SK-N-SH (cell line): ENCODE measurements at regions not wholly inside any gene's neighbourhood (a gene's known extent, or its start where the extent isn't known, plus 50 kb on each side); places are given as distances from the start of the nearest gene placed in this dataset.

Experiments used
- CTCF ChIA-PET: fragments of 300-600, 350-600 bp; formaldehyde crosslinking; extraction: SDS; loops from one replicate; lab custom pipeline; 2021; lab: Yijun Ruan, JAX
- POLR2A ChIA-PET: fragments of 350-600 bp; sonication (Branson Sonifier 250); formaldehyde crosslinking; extraction: SDS; loops from one replicate; lab custom pipeline; 2020; ENCODE audit warnings: antibody characterized with exemption, inconsistent platforms; lab: Yijun Ruan, JAX
- DNase-seq: peaks from one replicate; pipeline ENCODE4 v3.0.0; 2012
- H2AFZ ChIP-seq: fragments of 200-600 bp; sonication (generic); 2 replicates; pipeline ENCODE4 v1.8.1; 2016; ENCODE audit warnings: antibody characterized with exemption, mild to moderate bottlenecking, low read depth
- H3F3A ChIP-seq: fragments of 200-600 bp; sonication (generic); replicated peaks from 2 replicates; pipeline ENCODE3; 2016; ENCODE audit warnings: antibody characterized with exemption, mild to moderate bottlenecking; ENCODE audit not compliant: insufficient read depth
- H3K27ac ChIP-seq, 2 experiments: fragments of 200-500 bp in 1 of 2; fragments of 200-600 bp in 1 of 2; sonication (Bioruptor generic) in 1 of 2; sonication (generic), shearing (Covaris generic) in 1 of 2; 2 replicates each; pipeline versions ENCODE4 v1.5.1 to v1.6.1; 2014 to 2016; ENCODE audit warnings: low read depth in 2 of 2, inconsistent platforms in 1 of 2, low read length in 1 of 2, mild to moderate bottlenecking in 1 of 2, mixed read lengths in 1 of 2
- H3K27me3 ChIP-seq: fragments of 200-600 bp; sonication (generic), shearing (Covaris generic); 2 replicates; pipeline ENCODE4 v1.6.1; 2016; ENCODE audit warnings: mixed run types; ENCODE audit not compliant: insufficient read depth
- H3K36me3 ChIP-seq, 2 experiments: fragments of 200-500 bp in 1 of 2; fragments of 200-600 bp in 1 of 2; sonication (Bioruptor generic) in 1 of 2; sonication (generic) in 1 of 2; replicated peaks in 1 of 2; 2 replicates each; pipeline versions ENCODE3 to v1.5.1; 2014 to 2016; ENCODE audit warnings: low read length in 1 of 2, mild to moderate bottlenecking in 1 of 2; ENCODE audit not compliant: insufficient read depth in 2 of 2, control insufficient read depth in 1 of 2
- H3K4me1 ChIP-seq, 2 experiments: fragments of 200-500 bp in 1 of 2; fragments of 200-600 bp in 1 of 2; sonication (Bioruptor generic) in 1 of 2; sonication (generic), shearing (Covaris generic) in 1 of 2; 2 replicates each; pipeline versions ENCODE4 v1.5.1 to v1.6.1; 2014 to 2016; ENCODE audit warnings: low read depth in 1 of 2, low read length in 1 of 2, mixed run types in 1 of 2; ENCODE audit not compliant: insufficient read depth in 2 of 2, control insufficient read depth in 1 of 2
- H3K4me2 ChIP-seq: fragments of 200-600 bp; sonication (generic), shearing (Covaris generic); 2 replicates; pipeline ENCODE4 v1.6.1; 2017; ENCODE audit warnings: mixed run types
- H3K4me3 ChIP-seq, 2 experiments: fragments of 200-500 bp in 1 of 2; fragments of 200-600 bp in 1 of 2; sonication (Bioruptor generic) in 1 of 2; sonication (generic), shearing (Covaris generic) in 1 of 2; 2 replicates each; pipeline versions ENCODE4 v1.5.1 to v1.8.1; 2014 to 2016; ENCODE audit warnings: low read depth in 2 of 2, inconsistent platforms in 1 of 2, low read length in 1 of 2, mild to moderate bottlenecking in 1 of 2, mixed read lengths in 1 of 2, moderate library complexity in 1 of 2
- H3K79me2 ChIP-seq: fragments of 200-600 bp; sonication (generic); 2 replicates; pipeline ENCODE4 v1.8.1; 2017; ENCODE audit warnings: mild to moderate bottlenecking; ENCODE audit not compliant: insufficient read depth
- H3K9ac ChIP-seq: fragments of 200-600 bp; sonication (generic); 2 replicates; pipeline ENCODE4 v1.6.1; 2017; ENCODE audit warnings: mixed run types
- H3K9me2 ChIP-seq: fragments of 200-600 bp; sonication (generic); 2 replicates; pipeline ENCODE4 v1.6.1; 2017; ENCODE audit warnings: mixed run types
- H3K9me3 ChIP-seq: fragments of 200-600 bp; sonication (generic); 2 replicates; pipeline ENCODE4 v1.6.1; 2017; ENCODE audit warnings: mixed run types, mild to moderate bottlenecking, moderate library complexity
- H4K20me1 ChIP-seq: fragments of 200-600 bp; sonication (generic); 2 replicates; pipeline ENCODE4 v1.6.1; 2017; ENCODE audit warnings: mild to moderate bottlenecking, mixed run types; ENCODE audit not compliant: insufficient read depth
- EP300 ChIP-seq, 2 experiments: IDR thresholded peaks; 2 replicates each; pipeline versions ENCODE4 v1.4.0 to v1.6.1; 2012; ENCODE audit warnings: borderline replicate concordance in 1 of 2, low read depth in 1 of 2, low read length in 1 of 2
- EZH2phosphoT487 ChIP-seq: fragments of 200-600 bp; sonication (generic); IDR thresholded peaks from 2 replicates; pipeline ENCODE4 v1.6.1; 2017; ENCODE audit warnings: low read depth, mixed run types, mild to moderate bottlenecking, antibody characterized with exemption, moderate library complexity, borderline replicate concordance
- FOSL2 ChIP-seq: IDR thresholded peaks from 2 replicates; pipeline ENCODE4 v1.4.0; 2012; ENCODE audit warnings: low read depth, mild to moderate bottlenecking, moderate library complexity, borderline replicate concordance
- FOXJ3 ChIP-seq: sonication (generic); formaldehyde crosslinking; IDR thresholded peaks from 2 replicates; pipeline ENCODE4 v1.5.1; 2020; ENCODE audit warnings: mild to moderate bottlenecking, missing genetic modification reagents
- GATA2 ChIP-seq: sonication (generic); formaldehyde crosslinking; IDR thresholded peaks from 2 replicates; pipeline ENCODE4 v1.5.0; 2020; ENCODE audit warnings: mild to moderate bottlenecking, missing genetic modification reagents
- MEF2A ChIP-seq: IDR thresholded peaks from 2 replicates; pipeline ENCODE4 v1.4.0; 2012; ENCODE audit warnings: low read depth, borderline replicate concordance
- NFIC ChIP-seq: IDR thresholded peaks from 2 replicates; pipeline ENCODE4 v1.4.0; 2012; ENCODE audit warnings: borderline replicate concordance
- NRF1 ChIP-seq: IDR thresholded peaks from 2 replicates; pipeline ENCODE4 v1.6.1; 2012; ENCODE audit warnings: low read depth, mild to moderate bottlenecking, low read length
- RCOR1 ChIP-seq: fragments of 150-350 bp; IDR thresholded peaks from 2 replicates; pipeline ENCODE4 v1.6.1; 2017; ENCODE audit warnings: antibody characterized with exemption, low read length
- RXRA ChIP-seq: IDR thresholded peaks from 2 replicates; pipeline ENCODE4 v1.4.0; 2012; ENCODE audit warnings: low read depth, mild to moderate bottlenecking, borderline replicate concordance
- TCF12 ChIP-seq: IDR thresholded peaks from 2 replicates; pipeline ENCODE4 v1.4.0; 2012
- TEAD4 ChIP-seq: IDR thresholded peaks from 2 replicates; pipeline ENCODE4 v1.4.0; 2012; ENCODE audit warnings: mild to moderate bottlenecking, borderline replicate concordance; ENCODE audit not compliant: insufficient read depth
- USF1 ChIP-seq: IDR thresholded peaks from 2 replicates; pipeline ENCODE4 v1.4.0; 2012; ENCODE audit warnings: low read depth, borderline replicate concordance
- WGBS: methylation state at CpG from one replicate; pipeline ENCODE4 v1.1.6; 2017; ENCODE audit warnings: low lambda C conversion rate; 5-methylcytosine and 5-hydroxymethylcytosine counted together
- TF ChIP-seq, protein P1 (sequence below): fragments of 150-350 bp; IDR thresholded peaks from 2 replicates; pipeline ENCODE4 v1.6.1; 2016; ENCODE audit warnings: mild to moderate bottlenecking, low read depth, low read length
- TF ChIP-seq, protein P2 (sequence below): fragments of 150-350 bp; IDR thresholded peaks from 2 replicates; pipeline ENCODE4 v1.6.1; 2017; ENCODE audit warnings: antibody characterized with exemption, low read length, low read depth, borderline replicate concordance
- TF ChIP-seq, protein P3 (sequence below): fragments of 200-600 bp; sonication (generic); IDR thresholded peaks from 2 replicates; pipeline ENCODE4 v1.6.1; 2017; ENCODE audit warnings: antibody characterized with exemption, mild to moderate bottlenecking, moderate library complexity

GRCh38 chr4:111639876-111640275 is 505.4 kb upstream of the FAM241A start:
- WGBS: 2% methylated on average over 6 of the region's 6 CpGs
- POLR2A ChIA-PET: no interaction called here
- H2AFZ ChIP-seq: 0 out of 2 replicates have a peak overlapping the region, but pooled peaks have one; percentile 29

More at GRCh38 chr4:111639876-111640275, 505.4 kb upstream of the FAM241A start:
- no peaks in the 10 kb centered on the region for H3K36me3 ChIP-seq
- H3K27me3 ChIP-seq: no peaks in the 10 kb centered on the region
- no peaks in the 10 kb centered on the region for H4K20me1 ChIP-seq
- H3K79me2 ChIP-seq: no peaks in the 10 kb centered on the region
- no peak overlapping the region for H3K4me2 ChIP-seq
- no peak overlapping the region for H3K4me3 ChIP-seq
- no peaks in the 10 kb centered on the region for H3K4me1 ChIP-seq
- CTCF ChIA-PET: interaction anchor here (1.0 kb wide), 1 partner anchor 392 kb away, joined by 4 read pairs; no protein-coding TSS in a partner anchor
- H3F3A ChIP-seq: no peaks in the 10 kb centered on the region
- H3K9ac ChIP-seq: no peak overlapping the region
- no peak for DNase-seq
- no peaks in the 10 kb centered on the region for H3K9me2 ChIP-seq
- no peak overlapping the region for H3K27ac ChIP-seq
- no peaks in the 10 kb centered on the region; the same call in 1 of the 2 replicates for H3K9me3 ChIP-seq
- TF ChIP-seq, protein P1, sequence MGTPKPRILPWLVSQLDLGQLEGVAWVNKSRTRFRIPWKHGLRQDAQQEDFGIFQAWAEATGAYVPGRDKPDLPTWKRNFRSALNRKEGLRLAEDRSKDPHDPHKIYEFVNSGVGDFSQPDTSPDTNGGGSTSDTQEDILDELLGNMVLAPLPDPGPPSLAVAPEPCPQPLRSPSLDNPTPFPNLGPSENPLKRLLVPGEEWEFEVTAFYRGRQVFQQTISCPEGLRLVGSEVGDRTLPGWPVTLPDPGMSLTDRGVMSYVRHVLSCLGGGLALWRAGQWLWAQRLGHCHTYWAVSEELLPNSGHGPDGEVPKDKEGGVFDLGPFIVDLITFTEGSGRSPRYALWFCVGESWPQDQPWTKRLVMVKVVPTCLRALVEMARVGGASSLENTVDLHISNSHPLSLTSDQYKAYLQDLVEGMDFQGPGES: no peak
- TF ChIP-seq RXRA (no peak), FOSL2 (no peak), NFIC (no peak), EZH2phosphoT487 (no peak), USF1 (no peak), MEF2A (no peak), TEAD4 (no peak), GATA2 (CRISPR knock-in tag) (no peak), RCOR1 (no peak), NRF1 (no peak), EP300 (IDR thresholded peaks at IDR 0.05; ENCODE audit: borderline replicate concordance in 1 of 2, low read depth in 1 of 2, low read length in 1 of 2) (no peak), FOXJ3 (CRISPR knock-in tag) (no peak), TCF12 (no peak)
- TF ChIP-seq, protein P2, sequence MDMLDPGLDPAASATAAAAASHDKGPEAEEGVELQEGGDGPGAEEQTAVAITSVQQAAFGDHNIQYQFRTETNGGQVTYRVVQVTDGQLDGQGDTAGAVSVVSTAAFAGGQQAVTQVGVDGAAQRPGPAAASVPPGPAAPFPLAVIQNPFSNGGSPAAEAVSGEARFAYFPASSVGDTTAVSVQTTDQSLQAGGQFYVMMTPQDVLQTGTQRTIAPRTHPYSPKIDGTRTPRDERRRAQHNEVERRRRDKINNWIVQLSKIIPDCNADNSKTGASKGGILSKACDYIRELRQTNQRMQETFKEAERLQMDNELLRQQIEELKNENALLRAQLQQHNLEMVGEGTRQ: no peak
- TF ChIP-seq, protein P3, sequence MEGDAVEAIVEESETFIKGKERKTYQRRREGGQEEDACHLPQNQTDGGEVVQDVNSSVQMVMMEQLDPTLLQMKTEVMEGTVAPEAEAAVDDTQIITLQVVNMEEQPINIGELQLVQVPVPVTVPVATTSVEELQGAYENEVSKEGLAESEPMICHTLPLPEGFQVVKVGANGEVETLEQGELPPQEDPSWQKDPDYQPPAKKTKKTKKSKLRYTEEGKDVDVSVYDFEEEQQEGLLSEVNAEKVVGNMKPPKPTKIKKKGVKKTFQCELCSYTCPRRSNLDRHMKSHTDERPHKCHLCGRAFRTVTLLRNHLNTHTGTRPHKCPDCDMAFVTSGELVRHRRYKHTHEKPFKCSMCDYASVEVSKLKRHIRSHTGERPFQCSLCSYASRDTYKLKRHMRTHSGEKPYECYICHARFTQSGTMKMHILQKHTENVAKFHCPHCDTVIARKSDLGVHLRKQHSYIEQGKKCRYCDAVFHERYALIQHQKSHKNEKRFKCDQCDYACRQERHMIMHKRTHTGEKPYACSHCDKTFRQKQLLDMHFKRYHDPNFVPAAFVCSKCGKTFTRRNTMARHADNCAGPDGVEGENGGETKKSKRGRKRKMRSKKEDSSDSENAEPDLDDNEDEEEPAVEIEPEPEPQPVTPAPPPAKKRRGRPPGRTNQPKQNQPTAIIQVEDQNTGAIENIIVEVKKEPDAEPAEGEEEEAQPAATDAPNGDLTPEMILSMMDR: no peak
- TF ChIP-seq, all 33 proteins: peak for 0
